ENCODE measurements at regions not wholly inside any gene's neighbourhood (a gene's known extent, or its start where the extent isn't known, plus 50 kb on each side); places are given as distances from the start of the nearest gene placed in this dataset.
"Not testable (repeated sequence)": the region's sequence is repeated elsewhere in the genome, so short reads cannot be mapped to it uniquely, and the experiment has no call there.

GRCh38 chr4:169919194-169920124 is 106.7 kb downstream of the MFAP3L start:
- TF ChIP-seq CTCF (IDR thresholded peaks at IDR 0.05); EZH2 (IDR thresholded peaks at IDR 0.05; ENCODE audit: borderline replicate concordance, insufficient read depth, low read depth, low read length, poor library complexity, severe bottlenecking): not testable (repeated sequence)
